Mesodermal cell (in vitro differentiated cells): ENCODE measurements at regions not wholly inside any gene's neighbourhood (a gene's known extent, or its start where the extent isn't known, plus 50 kb on each side); places are given as distances from the start of the nearest gene placed in this dataset.

ENCODE experiments used
- H3K27ac ChIP-seq: 2 replicates; pipeline ENCODE4 v1.7.0; 2013; ENCODE audit warnings: mild to moderate bottlenecking, low read depth, low read length, moderate library complexity; ENCODE audit not compliant: severe bottlenecking
- H3K36me3 ChIP-seq: 2 replicates; pipeline ENCODE4 v1.7.1; 2013; ENCODE audit warnings: mild to moderate bottlenecking, low read length, moderate library complexity; ENCODE audit not compliant: control insufficient read depth, insufficient read depth
- H3K4me1 ChIP-seq: one replicate; pipeline ENCODE4 v1.7.1; 2013; ENCODE audit warnings: mild to moderate bottlenecking, low read length; ENCODE audit not compliant: insufficient read depth, control insufficient read depth, poor library complexity, severe bottlenecking
- H3K4me3 ChIP-seq: 2 replicates; pipeline ENCODE4 v1.7.0; 2013; ENCODE audit warnings: low read length, control low read depth, mild to moderate bottlenecking; ENCODE audit not compliant: insufficient read depth, poor library complexity, severe bottlenecking; ENCODE audit errors: extremely low read depth
- H3K9me3 ChIP-seq: 2 replicates; pipeline ENCODE4 v1.7.1; 2013; ENCODE audit warnings: mild to moderate bottlenecking, low read length, moderate library complexity; ENCODE audit not compliant: control insufficient read depth
- WGBS, 2 experiments: methylation state at CpG; one replicate each; pipeline ENCODE4 v1.1.5; 2013; ENCODE audit warnings: missing lambda C conversion rate in 2 of 2; ENCODE audit not compliant: insufficient coverage in 2 of 2; 5-methylcytosine and 5-hydroxymethylcytosine counted together

DNA sequence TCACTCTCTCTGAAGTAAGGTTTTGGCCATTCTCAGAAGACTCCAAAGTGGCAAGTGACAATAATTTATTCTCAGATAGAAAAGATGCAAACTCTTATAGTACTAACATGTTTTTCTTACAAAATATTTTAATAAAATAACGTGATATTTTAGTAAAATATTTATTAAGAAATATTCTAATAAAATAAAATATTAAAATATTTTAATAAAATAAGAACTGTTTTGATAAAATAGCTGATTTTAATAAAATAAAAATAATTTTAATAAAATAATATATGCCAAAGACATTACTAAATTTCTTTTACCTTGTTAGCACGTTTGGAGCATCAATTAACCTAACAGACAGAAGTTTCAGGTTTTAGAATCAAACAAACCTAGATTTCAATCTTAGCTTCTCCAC, 424.0 kb upstream of the NECTIN3 start:
- no peaks in the 10 kb centered on the region for H3K4me1 ChIP-seq
- H3K9me3 ChIP-seq = no peaks in the 10 kb centered on the region
- H3K36me3 ChIP-seq = no peaks in the 10 kb centered on the region
- no peak overlapping the region for H3K4me3 ChIP-seq
- no CpG with 5 or more reads among the region's 2 CpGs for WGBS, 2 experiments
- no peak overlapping the region for H3K27ac ChIP-seq

DNA sequence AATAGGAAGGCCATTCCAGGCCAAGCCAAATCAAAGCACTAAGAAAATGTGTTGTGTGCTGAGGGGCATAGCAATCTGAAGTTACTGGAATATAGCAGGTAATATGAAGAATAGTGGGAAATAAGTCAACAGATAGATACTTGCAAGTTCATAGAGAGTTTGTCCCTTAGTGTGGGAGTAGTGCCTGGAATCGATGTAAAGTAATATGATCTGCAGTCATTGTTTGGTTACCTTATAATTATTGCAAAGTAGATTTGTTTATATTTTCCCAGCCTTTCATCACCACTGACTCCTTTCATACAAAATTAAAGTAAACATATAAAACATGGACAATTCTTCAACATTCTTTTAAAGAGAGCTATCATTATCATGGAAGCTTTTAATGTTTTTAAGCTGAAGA, 420.9 kb upstream of the NECTIN3 start:
- 100% methylated on average over 1 of the region's 1 CpG; no CpG with 5 or more reads in 1 of the 2 experiments for WGBS, 2 experiments
- no peak overlapping the region for H3K27ac ChIP-seq
- H3K4me1 ChIP-seq = no peaks in the 10 kb centered on the region
- no peaks in the 10 kb centered on the region for H3K9me3 ChIP-seq
- H3K4me3 ChIP-seq = no peak overlapping the region
- no peaks in the 10 kb centered on the region for H3K36me3 ChIP-seq

DNA sequence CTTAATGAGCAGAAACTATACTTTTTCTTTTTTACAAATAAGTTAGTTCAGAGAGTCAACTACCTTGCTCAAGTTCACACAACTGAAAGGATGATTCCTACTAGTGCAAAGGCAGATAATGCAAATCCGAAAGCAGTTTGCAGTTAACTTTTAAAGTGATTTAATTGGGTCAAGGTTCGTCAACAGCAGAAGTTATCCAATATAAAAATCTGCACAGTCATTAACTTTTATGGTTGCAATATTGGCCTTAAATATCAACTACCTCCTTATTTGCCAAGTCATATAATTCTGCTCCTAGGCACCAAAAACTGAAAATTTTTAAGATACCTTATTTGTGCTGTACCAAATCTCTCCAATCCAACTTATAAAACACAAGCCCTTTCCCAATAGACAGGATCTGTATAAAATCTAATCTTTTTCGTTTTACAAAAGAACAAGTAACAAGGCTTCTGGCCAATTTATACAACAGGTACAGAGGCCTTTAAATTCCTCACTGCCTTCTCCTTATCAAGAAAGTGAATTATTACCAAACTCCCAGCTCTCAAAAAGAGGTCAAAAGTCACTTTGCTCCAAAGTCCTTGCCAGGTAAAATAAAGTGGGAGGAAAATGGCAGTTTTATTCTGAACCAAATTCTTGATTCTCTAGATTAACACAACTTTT, 416.6 kb upstream of the NECTIN3 start:
- no peaks in the 10 kb centered on the region for H3K4me1 ChIP-seq
- H3K36me3 ChIP-seq = no peaks in the 10 kb centered on the region
- H3K4me3 ChIP-seq = no peak overlapping the region
- H3K9me3 ChIP-seq = no peaks in the 10 kb centered on the region
- no peak overlapping the region for H3K27ac ChIP-seq
- 70 to 100% methylated on average over 1 of the region's 3 CpGs for WGBS, 2 experiments

DNA sequence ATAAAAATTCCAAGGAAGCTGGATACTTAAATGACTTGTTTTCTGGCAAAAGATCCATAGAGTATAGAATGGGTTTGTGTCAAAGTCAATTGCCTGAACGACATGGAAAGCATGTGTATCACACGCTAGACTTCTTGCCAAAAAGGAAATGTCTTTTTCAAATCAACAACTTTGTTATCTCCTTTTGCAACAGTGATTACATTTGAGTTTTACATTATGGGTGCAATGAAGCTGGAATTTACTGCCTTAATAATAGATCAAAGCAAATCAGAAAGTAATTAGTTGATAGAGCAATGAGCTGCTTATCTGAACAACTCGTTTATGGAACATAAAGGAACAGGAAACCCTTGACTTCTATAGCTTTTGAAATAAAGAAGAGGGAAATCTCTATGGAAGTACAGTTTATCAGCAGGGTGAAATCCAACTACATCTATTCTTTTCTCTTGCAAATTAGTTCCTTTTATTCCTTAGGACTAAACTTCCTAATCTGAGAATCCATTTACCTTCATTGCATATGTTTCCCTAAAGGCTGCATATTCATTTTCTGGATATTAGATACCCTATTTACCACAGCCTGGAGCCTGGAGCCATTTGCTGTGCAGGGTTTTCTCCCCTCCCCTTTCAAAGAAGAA, 415.1 kb upstream of the NECTIN3 start:
- WGBS, 2 experiments = 50% methylated on average over 1 of the region's 3 CpGs; no CpG with 5 or more reads in 1 of the 2 experiments
- H3K4me1 ChIP-seq = no peaks in the 10 kb centered on the region
- H3K4me3 ChIP-seq = no peak overlapping the region
- H3K9me3 ChIP-seq = no peaks in the 10 kb centered on the region
- no peak overlapping the region for H3K27ac ChIP-seq
- H3K36me3 ChIP-seq = no peaks in the 10 kb centered on the region

DNA sequence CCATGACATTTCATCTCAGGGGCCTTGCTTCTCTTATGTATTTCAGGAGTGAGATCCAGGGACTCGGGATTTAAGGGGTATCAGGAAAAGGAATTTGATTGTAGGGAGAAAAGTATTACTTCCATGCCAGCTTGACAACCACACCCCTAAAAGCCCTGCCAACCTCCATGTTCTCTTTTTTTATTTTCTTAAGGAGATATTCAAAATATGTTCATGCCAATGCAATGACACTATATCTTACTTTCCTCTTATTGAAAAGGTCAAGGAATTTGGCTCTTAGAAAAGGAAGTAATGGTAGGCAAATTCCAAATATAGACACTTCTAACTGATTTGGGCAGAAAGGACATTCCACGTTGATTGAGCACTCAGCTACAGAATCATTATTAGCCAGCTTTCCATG, 407.5 kb upstream of the NECTIN3 start:
- Histone ChIP-seq H3K9me3 (peaks cover 5% of the 10 kb centered on the region), H3K27ac (no peak overlapping the region), H3K4me1 (no peaks in the 10 kb centered on the region), H3K36me3 (no peaks in the 10 kb centered on the region), H3K4me3 (no peak overlapping the region)
- no CpG with 5 or more reads among the region's 2 CpGs for whole genome bisulfite sequencing, 2 experiments

DNA sequence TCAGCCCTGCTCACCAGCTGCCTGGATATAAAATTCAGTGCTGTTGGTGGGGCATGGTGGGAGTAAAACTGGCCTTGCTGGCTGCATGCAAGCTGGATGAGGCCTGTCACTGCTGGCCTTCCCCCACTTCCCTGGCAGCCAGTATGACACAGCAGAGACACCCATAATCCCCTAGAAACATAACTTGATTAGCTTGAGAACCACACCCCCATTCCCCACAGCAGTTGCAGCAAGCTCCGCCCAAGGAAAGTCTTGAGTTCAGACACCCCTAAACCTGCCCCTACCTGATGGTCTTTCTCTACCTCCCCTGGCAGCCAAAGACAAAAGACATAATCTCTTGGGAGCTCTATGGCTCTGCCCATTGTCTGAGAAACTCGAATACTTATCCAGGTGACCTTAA, 405.1 kb upstream of the NECTIN3 start:
- Histone ChIP-seq H3K27ac (no peak overlapping the region), H3K4me3 (no peak overlapping the region), H3K4me1 (no peaks in the 10 kb centered on the region), H3K36me3 (no peaks in the 10 kb centered on the region), H3K9me3 (peaks cover 19% of the 10 kb centered on the region)
- 88 to 100% methylated on average over 2 of the region's 2 CpGs for WGBS, 2 experiments

DNA sequence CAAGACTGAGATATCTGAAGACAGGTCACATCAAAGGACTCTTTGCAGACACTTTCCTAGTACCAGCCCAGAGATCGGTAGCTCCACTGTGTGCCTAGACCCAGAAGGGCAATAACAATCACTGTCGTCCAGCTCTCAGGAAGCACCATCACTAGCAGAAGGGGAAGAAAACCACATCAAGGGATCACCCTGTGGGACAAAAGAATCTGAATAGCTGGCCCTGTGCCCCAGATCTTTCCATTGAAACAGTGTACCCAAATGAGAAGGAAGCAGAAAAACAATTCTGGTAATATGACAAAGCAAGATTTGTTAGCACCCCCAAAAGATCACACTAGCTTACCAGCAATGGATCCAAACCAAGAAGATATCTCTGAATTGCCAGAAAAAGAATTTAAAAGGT, 404.4 kb upstream of the NECTIN3 start:
- H3K4me3 ChIP-seq = no peak overlapping the region
- 93 to 100% methylated on average over 2 of the region's 2 CpGs for whole genome bisulfite sequencing, 2 experiments

DNA sequence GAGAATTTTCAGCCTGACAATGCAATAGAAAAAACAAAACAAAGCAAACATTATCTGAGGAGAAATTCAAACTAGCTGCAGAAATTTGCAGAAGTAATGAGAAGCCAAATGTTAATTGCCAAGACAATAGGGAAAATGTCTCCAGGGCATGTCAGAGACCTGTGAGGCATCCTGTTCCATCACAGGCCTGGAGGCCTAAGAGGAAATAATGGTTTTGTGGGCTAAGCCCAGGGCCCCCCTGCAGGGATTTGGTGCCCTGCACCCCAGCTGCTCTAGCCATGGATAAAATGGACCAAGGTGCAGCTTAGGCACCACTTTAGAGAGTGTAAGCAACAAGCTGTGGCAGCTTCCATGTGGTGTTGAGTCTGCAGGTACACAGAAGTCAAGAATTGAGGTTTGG, 401.2 kb upstream of the NECTIN3 start:
- Histone ChIP-seq H3K9me3 (peaks cover 13% of the 10 kb centered on the region), H3K27ac (no peak overlapping the region), H3K4me1 (no peaks in the 10 kb centered on the region), H3K36me3 (no peaks in the 10 kb centered on the region), H3K4me3 (no peak overlapping the region)

More for the DNA sequence above, 404.4 kb upstream of the NECTIN3 start:
- Histone ChIP-seq H3K27ac (no peak overlapping the region), H3K36me3 (no peaks in the 10 kb centered on the region), H3K9me3 (peaks cover 19% of the 10 kb centered on the region), H3K4me1 (no peaks in the 10 kb centered on the region)

DNA sequence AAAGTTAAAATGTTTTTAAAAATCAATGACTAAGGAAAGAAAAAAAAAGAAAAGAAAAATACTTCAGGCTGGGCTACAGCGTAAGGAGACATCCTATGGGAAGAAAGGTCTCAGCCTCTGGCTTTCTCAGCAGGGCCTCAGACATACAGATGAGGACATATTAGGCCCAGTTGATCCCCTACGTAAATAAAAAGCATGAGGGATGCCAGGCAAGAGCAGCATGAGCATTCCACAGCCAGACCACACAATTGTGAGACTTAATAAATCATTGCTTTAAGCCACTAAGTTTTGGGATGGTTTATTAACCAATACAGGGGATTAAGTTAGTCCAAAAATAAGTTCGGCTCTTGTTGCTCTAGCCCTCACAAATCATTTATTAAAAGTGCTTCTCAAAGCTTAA, 394.1 kb upstream of the NECTIN3 start:
- Histone ChIP-seq H3K4me1 (no peaks in the 10 kb centered on the region), H3K36me3 (no peaks in the 10 kb centered on the region), H3K4me3 (no peak overlapping the region), H3K9me3 (no peaks in the 10 kb centered on the region), H3K27ac (no peak overlapping the region)
- WGBS, 2 experiments = 80% methylated on average over 1 of the region's 3 CpGs; no CpG with 5 or more reads in 1 of the 2 experiments

DNA sequence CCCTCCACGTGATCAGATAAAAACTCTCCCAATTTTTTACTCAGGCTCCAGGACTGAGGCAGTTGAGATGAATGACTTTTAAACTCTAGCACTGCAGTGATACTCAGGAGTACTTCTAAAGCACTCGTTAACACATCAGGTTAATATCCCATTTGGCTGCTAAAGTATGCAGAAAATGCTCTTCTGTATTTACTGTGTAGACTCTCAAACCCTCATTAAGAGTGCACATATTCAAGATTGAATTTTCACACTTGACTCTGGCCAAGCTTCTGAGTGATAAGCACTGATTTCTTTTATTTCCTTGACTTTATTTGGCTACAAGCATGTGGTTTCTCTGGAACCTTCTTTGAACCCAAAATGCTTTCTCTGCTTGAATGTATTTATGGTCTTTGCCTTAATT, 392.3 kb upstream of the NECTIN3 start:
- 80 to 100% methylated on average over 1 of the region's 2 CpGs for WGBS, 2 experiments
- Histone ChIP-seq H3K4me3 (no peak overlapping the region), H3K4me1 (no peaks in the 10 kb centered on the region), H3K27ac (no peak overlapping the region), H3K9me3 (no peaks in the 10 kb centered on the region), H3K36me3 (no peaks in the 10 kb centered on the region)

DNA sequence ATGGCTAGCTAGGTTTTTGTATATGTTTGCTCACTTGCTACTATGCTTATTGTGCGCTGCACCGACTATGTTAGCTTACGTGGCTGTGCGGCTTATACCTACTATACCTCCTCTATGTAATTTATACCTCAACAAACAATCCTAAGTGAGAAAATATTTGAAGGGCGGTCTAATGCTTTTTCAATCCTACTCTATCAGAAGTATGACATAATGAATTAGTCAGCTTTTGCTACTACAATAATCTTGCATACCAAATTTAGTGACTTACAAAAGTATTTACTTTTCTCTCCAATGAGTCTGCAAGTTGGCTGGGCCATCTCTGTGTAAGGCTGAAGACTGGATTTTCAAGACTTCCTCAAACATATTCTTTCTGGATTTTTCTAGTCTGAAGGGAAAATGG, 391.2 kb upstream of the NECTIN3 start:
- Histone ChIP-seq H3K9me3 (no peaks in the 10 kb centered on the region), H3K27ac (no peak overlapping the region), H3K4me1 (no peaks in the 10 kb centered on the region), H3K36me3 (no peaks in the 10 kb centered on the region), H3K4me3 (no peak overlapping the region)
- WGBS, 2 experiments = 100% methylated on average over 1 of the region's 5 CpGs; no CpG with 5 or more reads in 1 of the 2 experiments
